GM18873 (cell line): ENCODE measurements at regions not wholly inside any gene's neighbourhood (a gene's known extent, or its start where the extent isn't known, plus 50 kb on each side); places are given as distances from the start of the nearest gene placed in this dataset.
"Not testable (repeated sequence)": the region's sequence is repeated elsewhere in the genome, so short reads cannot be mapped to it uniquely, and the experiment has no call there.

ENCODE experiments used
- ATAC-seq: cut with Tn5 transposase; IDR thresholded peaks from one replicate; pipeline ENCODE4 v1.9.1; 2021; ENCODE audit warnings: mild to moderate bottlenecking, moderate library complexity, moderate number of reproducible peaks; ENCODE audit not compliant: unreplicated experiment, low FRiP score

DNA sequence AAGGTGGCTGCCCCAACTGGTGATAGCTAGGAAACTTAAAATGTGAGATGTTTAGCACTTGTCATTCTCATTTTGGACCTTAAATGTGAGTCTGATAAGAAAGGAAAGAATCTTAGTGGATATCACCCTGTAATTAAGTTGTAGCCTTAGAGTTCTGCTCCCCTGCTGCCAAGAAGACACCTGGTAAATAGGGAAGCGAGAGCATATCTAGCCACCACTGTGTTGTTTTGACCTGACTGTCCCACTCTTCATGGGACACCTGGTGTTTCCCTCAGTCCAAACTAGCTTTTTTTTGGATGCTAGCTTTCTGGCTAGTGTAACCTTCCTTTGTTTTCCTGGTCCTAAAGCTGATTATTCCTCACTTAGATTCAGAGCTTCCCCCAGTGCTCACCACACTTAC lies 357.6 kb downstream of the RAD51AP2 start:
- peak; percentile 91 for ATAC-seq

DNA sequence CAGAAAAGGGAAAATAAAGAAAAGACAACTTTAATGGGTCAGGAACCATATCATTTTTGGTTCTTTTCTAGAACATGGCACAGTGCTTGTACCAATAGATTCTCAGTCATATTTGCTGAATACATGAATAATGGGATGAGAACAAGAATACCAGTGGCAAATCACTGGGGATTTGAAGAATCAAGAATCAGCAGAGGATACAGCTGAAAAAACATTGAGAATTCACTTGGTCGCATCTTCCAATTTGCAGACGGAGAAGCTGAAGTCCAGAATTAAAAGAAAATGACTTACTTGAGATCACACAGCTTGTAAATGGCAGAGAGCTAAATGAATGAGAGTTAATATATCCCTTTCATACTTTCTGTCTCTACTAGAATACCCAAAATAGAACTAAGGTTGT lies 362.2 kb downstream of the RAD51AP2 start:
- no peak for ATAC-seq

DNA sequence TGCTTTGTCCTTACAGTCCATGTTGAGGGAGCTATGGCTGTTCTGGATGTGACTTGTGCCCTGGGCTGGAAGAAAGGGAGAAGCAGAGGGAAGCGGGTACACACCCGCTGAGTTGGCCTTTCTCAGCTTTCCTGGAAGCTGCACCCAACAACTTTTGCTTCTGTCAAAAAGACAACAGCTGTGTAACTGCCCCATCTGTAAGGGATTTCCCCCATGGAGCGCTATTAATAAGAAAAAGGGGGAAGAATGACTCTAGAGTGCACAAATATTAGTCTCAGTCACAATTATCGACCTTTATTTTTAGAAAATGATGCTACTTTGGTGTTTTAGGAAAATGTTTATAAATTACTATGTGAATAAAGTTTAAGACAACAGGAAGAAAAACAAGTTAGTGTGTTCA lies 368.3 kb downstream of the RAD51AP2 start:
- ATAC-seq: no peak

DNA sequence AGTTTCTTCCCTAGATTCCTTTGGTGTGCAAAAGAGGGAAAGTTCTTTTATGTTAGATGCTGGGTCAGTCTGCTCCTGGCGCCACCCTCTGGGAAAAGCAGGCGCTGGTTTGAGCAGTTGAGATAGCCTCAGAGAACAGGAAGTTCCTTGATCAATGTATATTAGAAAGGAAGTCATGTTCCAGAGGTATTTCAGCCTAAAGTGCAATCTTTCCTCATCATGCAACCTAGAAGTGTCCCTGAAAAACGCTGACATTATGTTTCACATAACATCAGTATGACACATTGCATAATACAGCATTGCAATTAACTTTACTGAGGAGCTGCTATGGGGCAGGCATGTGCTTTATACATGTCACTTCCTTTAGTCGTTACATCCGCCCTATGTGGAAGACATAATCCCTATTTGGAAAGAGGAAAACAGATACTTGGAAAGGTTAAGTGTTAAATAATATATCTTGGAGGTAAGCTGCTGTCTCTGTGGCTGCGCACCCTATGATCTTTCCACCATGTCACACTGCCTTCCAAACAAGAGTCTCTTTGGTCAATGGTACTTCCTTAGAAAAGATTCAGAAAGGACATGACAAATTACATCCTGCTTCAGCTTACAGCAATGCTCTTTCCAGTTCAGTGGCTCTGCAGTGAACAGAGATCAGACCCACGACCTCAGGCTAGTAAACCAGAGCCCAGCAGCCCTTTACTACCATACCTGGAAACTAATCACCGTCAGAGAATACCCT lies 369.7 kb downstream of the RAD51AP2 start:
- ATAC-seq: no peak

DNA sequence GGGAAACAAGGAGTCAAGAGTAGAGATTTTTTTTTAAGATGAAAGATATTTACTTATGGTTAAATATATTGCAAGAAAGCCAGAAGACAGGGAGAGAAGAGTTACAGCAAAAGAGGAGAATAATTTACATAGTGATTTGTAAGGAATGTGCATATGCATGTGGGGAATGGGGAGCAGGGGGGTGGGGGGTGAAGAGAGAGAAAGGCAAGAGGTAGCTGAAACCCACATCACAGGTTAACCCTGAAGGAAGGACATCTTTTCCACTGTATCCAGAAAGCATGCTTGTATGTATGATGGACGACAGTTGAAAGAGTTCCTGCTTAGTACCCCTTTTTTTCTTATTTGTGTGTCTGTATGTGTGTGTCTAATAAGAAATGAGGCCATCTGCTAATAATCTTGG lies 371.9 kb downstream of the RAD51AP2 start:
- no peak for ATAC-seq

DNA sequence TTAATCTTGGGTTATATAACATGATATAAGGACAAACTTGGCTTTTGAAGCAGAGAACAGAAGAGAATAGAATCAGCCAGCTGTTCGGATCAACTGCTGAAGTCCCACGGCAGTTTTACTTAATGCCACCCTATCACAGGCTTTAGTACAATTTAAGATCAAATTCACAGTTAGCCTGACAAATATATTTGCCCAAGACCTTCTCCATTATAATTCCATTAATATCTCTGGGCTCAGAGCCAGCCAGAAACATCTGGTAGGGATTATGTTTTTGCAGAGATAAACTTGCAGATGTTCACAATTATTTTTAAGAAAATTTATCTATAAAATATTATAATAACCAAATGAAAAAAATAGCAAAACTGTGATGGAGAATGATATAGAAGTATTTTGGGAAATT lies 381.4 kb downstream of the RAD51AP2 start:
- no peak for ATAC-seq

DNA sequence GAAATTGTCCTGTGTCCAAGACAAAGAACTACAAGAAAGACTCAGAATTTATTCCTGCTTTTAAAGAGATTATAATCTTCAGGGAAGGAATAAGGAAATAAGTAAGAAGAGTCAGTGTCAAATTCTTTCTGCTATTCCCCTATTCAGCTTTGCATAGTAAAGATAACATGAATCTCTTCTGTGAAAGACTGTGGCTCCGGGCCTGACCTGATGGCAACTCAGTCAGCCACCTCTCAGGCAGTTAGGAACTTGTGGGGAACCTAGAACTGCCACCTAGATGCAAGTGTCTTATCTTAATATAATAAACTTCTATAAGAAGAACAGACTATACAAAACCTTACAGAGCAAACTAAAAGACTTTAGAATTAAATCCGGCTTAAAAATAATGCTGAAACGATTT lies 382.0 kb downstream of the RAD51AP2 start:
- no peak for ATAC-seq

DNA sequence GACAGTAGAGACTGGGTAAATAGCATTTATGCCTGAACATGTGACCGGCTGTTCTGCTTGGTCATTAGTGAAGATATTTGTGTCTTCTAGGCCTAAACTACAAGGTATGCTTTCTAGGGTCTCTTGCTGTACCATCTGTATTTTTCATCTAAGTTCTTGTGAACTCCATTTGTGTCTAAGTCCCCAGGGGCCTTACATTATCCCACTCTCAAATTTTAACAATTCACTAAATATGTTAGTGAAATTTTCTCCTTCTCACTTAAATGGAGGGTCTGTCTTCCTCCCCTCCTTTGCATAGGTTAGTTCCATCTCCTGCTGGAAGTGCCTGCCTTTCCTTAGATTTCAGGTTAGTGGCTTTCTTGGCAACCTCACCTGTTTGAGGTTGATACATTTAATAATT lies 382.6 kb downstream of the RAD51AP2 start:
- no peak for ATAC-seq

DNA sequence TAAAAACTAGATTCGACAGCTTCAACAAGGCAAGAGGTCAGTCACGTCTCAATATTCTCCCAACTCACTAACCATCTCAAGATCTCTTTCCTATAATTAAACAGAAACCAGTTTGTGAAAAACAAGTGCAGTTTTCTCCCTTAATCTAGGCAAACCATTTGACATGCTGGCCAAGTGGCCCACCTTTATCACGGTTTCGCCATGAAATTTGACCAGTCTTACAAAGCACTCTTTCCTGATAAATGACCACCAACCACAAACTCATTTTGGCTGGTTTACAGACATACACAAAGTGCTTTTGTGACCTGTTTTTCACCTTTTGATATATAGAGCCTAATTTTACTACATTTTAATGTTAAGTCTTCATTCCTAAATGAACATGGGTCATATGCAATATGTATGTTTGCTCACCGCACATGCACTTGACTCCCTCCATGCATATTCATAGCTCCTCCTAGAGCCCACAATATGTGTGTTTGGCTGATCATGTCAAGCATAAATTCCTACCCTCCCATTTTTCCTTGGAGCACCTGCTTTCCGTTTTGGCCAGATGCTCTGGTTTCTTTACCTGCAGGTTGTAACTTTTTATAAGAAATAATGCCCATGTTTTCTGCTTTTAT lies 385.1 kb downstream of the RAD51AP2 start:
- no peak for ATAC-seq

DNA sequence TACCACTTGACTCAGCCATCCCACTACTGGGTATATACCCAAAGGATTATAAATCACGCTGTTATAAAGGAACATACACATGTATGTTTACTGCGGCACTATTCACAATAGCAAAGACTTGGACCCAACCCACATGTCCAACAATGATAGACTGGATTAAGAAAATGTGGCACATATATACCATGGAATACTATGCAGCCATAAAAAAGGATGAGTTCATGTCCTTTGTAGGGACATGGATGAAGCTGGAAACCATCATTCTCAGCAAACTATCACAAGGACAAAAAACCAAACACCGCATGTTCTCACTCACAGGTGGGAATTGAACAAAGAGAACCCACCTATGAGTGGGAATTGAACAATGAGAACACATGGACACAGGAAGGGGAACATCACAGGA lies 387.6 kb downstream of the RAD51AP2 start:
- not testable (repeated sequence) for ATAC-seq

DNA sequence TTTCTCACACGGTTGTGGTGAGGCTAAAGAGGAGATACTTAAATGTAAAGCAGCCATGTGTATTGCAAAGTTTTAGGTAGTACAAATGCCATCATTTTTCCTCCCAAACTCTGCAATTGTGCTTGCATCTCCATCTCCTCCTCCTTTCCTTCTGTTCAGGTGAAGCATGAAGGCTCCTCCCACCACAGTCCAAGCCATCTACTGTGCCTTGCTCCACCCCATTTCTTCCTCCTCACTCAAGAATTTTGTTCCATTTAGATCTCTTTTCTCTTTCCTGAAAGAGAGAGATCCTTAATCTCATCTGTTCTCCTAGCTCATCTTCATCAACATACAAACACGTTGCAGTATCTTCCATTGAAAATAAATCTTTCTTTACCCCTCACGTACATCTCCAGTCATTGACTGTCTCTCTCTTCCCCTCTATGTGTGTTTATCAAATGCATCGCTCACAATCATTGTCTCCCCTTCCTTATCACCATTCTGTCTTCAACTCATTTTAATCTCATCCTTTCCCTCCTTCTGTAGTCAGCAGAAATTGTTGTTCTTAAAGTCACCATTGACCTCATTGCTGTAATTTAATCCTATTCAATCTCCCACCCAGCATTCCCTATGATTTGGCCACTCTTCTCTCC lies 392.1 kb downstream of the RAD51AP2 start:
- no peak for ATAC-seq

DNA sequence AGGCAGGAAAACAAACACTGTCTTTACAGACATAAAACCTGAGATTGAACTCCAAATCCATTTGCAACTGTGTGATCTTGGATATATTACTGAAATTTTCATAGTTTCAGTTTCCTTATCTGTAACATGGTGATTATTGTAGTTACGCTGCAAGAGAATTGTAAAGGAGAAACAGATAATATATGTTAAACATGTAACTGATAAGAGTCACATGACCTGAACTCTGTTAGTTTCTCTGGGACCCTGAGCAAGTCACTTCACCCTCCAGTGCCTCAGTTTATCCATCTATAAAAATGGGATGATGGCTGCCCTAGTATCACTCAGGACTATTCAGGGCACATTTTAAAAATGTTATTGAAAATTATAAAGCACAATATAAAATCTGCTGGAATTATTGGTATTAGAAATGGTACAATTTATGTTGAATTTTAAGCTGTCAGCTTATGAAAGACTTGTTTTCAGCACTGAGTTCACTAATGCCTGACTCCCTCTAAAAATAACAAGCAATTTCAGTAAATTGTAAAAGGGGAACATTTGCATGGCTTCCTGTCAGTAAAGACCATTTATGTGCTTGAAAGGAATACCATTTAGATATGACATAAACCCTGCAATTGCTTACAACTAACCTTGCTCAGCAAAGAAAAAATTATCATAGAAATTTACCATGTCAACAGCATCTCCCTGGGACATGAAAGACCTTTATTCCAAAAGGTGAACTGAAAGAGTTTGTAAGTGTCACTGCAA lies 393.5 kb downstream of the RAD51AP2 start:
- peak; percentile 44 for ATAC-seq

DNA sequence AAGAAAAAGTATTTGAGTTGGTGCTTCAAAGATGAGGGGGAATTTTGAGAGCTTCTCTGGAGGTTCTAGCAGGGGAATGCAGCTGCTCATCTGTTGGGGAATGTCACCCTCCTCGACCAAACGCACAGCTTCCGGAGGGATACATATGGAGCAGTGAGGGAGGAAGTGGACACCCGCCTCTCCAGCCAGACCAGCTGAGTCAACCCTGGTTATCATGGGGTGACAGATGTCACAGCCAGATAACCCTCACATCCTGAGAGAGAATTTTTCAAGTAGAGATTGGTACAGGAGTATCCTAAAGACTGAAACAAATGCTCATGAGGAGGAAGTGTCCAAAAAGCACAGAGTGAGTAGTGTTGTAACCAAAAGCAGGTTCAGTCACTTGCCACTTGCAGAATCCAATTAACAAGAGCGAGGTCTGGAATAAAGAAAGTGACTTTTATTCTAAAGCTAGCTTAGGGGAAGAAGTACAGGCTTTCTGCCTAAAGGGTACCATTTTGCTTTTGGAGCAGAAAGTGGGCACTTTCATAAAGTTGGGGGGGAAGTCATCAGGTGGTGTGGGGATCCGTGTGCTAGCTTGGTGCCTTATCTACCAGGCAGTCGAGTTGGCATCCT lies 395.2 kb downstream of the RAD51AP2 start:
- no peak for ATAC-seq

DNA sequence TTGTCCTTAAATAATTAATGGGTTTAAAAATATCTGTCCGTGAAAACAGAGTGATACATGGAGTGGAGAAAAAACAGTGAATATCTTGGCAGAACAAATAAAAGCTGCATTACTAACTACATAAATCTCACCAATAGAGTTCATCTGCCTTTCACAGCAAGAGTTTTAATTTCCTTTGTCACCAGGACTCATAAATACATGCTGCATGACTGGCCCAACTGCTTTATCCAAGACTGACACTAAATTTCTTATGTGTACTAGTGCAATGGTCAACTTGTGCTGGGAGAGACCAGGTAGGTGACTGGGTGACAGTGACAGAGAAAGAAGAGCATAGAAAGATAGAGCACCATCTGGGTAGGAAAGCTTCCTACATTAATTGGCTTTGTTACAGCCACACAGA lies 402.8 kb downstream of the RAD51AP2 start:
- no peak for ATAC-seq

DNA sequence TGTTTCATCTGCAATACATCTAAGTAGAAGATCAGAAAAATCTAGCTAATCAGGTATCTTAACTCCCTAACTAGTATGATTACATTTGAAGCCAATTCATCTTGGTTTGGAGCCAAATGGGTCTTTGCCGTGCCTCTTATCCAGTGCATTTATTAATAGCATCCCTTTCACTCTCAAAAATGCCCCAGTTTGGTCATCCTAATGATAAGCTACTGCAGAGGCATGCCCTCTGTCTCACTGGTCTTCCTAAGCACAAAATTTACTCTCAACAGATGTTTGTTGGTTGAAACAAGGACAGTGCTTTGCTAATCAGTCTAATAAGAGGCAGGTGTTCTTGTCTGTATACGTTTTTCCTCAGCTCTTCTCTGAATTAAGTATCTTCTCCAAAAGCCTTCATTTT lies 403.2 kb downstream of the RAD51AP2 start:
- ATAC-seq: no peak

DNA sequence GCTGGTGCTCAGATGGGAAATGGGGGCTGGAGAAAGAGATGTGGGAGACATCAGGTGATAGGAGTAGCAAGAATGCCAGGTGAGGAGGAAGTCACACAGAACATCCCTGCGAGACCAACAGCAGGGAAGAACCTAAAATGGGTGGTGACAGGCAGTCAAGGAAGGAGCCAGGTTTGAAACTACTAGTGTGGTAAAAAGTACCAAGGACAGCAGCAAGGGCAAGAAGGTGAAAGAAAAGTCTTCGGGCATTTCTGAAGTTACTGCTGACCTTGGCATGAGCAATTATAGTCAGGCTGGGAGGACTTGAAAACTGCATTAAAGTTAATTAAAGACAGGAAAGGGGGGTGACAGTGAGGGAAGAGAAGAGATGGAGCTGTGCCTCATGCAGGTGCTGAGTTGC lies 410.4 kb downstream of the RAD51AP2 start:
- no peak for ATAC-seq

DNA sequence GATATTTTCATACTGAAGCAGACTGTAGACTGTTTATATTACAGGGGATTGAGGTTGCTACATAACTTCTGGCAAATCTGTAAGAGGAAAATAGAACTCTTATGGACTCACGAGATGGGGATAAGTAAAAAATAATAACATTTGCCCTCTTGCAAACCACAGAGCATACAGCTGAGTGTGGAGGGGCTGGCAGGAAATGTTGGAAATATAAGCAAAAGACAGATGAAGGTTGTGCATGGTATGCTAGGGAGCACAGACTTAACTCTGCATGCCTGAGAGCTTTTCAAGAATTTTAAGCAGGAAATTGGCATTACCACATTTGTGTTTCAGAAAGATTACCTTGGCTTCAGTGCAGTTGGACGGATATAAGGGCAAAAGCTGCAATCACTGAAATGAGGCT lies 411.1 kb downstream of the RAD51AP2 start:
- ATAC-seq: no peak

DNA sequence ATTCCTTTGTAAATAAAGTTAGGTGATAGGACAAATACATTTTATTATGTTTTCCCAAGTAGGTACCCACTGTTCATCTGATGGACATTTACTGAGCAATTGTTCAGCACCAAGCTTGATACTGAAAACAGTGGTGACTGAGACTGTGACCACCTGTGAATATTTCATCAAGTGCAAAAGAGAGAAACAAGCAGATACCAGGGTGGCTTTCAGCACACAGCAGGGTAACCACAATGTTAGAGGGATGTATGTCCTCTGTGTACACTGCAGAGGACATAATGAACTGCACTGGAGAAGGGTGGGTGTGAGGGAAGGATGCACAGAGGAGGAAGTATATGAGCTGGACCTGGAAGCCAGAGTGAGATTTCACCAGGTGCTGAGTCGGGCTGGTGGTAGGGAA lies 411.8 kb downstream of the RAD51AP2 start:
- ATAC-seq: no peak

DNA sequence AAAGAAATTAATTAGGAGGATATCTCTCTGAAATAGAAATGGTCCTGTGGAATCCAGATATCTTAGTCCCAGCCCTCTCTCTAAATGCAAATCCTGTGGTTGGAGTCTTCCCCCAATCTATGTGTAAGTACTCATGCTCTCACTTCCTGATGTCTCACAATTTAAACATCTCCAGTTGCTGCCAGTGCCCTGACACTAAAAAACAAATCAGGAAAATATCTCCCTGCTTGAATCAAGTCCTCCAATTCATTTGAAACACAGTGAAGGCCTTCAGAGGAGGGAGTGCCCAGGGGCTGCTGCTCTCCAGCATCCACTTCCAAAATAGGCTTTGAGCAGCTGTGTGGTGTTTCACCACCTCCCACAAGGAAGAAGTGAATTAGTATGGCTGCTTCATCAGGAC lies 413.8 kb downstream of the RAD51AP2 start:
- peak; percentile 66 for ATAC-seq

DNA sequence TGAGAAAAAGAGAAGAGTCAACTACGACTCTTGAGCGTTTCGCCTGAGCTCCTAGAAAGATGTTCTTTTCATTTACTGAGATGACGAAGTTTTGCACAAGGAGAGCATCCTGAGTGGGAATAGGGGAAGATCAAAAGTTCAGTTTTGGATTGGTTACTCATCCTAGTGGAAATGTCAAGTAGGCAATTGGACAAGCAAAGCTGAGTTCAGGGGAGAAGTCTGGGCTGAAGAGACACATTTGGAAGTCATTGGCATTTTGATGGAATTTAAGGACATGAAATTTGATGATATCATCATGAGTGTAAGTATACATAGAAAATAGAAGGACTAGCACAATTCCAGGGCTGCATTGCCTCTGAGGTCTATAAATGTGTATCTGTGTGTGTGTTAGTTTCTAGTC lies 416.6 kb downstream of the RAD51AP2 start:
- ATAC-seq: no peak

DNA sequence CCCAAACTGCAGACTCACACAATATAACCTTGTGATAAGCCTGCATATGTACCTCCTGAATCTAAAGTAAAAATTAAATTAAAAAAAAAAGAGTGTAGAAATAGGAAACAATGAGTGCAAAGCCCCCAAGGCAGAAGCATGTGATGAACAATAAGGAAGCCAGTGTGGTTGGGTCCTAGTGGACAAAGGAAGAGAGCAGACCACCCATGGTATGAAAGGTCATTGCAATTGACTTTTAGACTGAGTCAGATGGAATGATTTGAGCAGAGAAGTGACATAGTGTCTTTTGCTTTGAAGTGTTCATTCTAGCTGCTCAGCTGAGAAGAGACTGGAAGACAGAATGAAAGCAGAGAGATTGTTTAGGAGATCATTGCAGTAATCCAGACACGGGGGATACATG lies 417.1 kb downstream of the RAD51AP2 start:
- no peak for ATAC-seq
